Hepatocyte (in vitro differentiated cells): ENCODE measurements at regions not wholly inside any gene's neighbourhood (a gene's known extent, or its start where the extent isn't known, plus 50 kb on each side); places are given as distances from the start of the nearest gene placed in this dataset.
"Not testable (repeated sequence)": the region's sequence is repeated elsewhere in the genome, so short reads cannot be mapped to it uniquely, and the experiment has no call there.

Experiments
- DNase-seq: peaks from one replicate; pipeline ENCODE4 v3.0.0-alpha.2; 2016; ENCODE audit warnings: low spot score
- H2AFZ ChIP-seq: fragments of 200-600 bp; sonication (generic); 2 replicates; pipeline ENCODE4 v1.6.0; 2016; ENCODE audit warnings: antibody characterized with exemption, mild to moderate bottlenecking
- H3K27ac ChIP-seq: fragments of 200-600 bp; sonication (generic); 2 replicates; pipeline ENCODE4 v1.5.1; 2016; ENCODE audit warnings: mild to moderate bottlenecking
- H3K27me3 ChIP-seq: fragments of 200-600 bp; sonication (generic); 2 replicates; pipeline ENCODE4 v1.6.1; 2016
- H3K36me3 ChIP-seq: fragments of 200-600 bp; sonication (generic); replicated peaks from 2 replicates; pipeline ENCODE4 v1.5.1; 2016; ENCODE audit warnings: low read depth; ENCODE audit not compliant: insufficient read depth
- H3K4me1 ChIP-seq: fragments of 200-600 bp; sonication (generic); 2 replicates; pipeline ENCODE4 v1.5.1; 2016; ENCODE audit warnings: mild to moderate bottlenecking, moderate library complexity; ENCODE audit not compliant: insufficient read depth
- H3K4me2 ChIP-seq: fragments of 200-600 bp; sonication (generic); 2 replicates; pipeline ENCODE4 v1.6.0; 2016
- H3K4me3 ChIP-seq: fragments of 200-600 bp; sonication (generic); 2 replicates; pipeline ENCODE4 v1.5.1; 2016; ENCODE audit warnings: mild to moderate bottlenecking
- H3K79me2 ChIP-seq: fragments of 200-600 bp; sonication (generic); 2 replicates; pipeline ENCODE4 v1.6.0; 2017; ENCODE audit warnings: mild to moderate bottlenecking
- H3K9me2 ChIP-seq: fragments of 200-600 bp; sonication (generic); replicated peaks from 2 replicates; pipeline ENCODE4 v1.6.0; 2017; ENCODE audit warnings: mild to moderate bottlenecking; ENCODE audit not compliant: insufficient read depth
- H3K9me3 ChIP-seq: fragments of 200-600 bp; sonication (generic); 2 replicates; pipeline ENCODE4 v1.5.1; 2016; ENCODE audit warnings: low read depth, mild to moderate bottlenecking
- H4K20me1 ChIP-seq: fragments of 200-600 bp; sonication (generic); 2 replicates; pipeline ENCODE4 v1.6.0; 2016; ENCODE audit warnings: mild to moderate bottlenecking; ENCODE audit not compliant: insufficient read depth, poor library complexity, severe bottlenecking
- CTCF ChIP-seq: fragments of 200-600 bp; sonication (generic); IDR thresholded peaks from 2 replicates; pipeline ENCODE4 v1.5.1; 2016; ENCODE audit warnings: antibody characterized with exemption, mild to moderate bottlenecking; ENCODE audit not compliant: poor library complexity
- EZH2 ChIP-seq: fragments of 200-600 bp; sonication (generic); IDR thresholded peaks from 2 replicates; pipeline ENCODE4 v1.6.1; 2016; ENCODE audit warnings: antibody characterized with exemption, mild to moderate bottlenecking, borderline replicate concordance
- EZH2phosphoT487 ChIP-seq: fragments of 200-600 bp; sonication (generic); IDR thresholded peaks from one replicate; pipeline ENCODE4 v1.6.1; 2018; ENCODE audit warnings: antibody characterized with exemption, mild to moderate bottlenecking, low read depth, moderate library complexity; ENCODE audit not compliant: unreplicated experiment, severe bottlenecking
- WGBS: methylation state at CpG from one replicate; pipeline ENCODE4 v1.1.6; 2016; ENCODE audit warnings: low lambda C conversion rate; ENCODE audit errors: missing lambda C conversion rate; 5-methylcytosine and 5-hydroxymethylcytosine counted together

- no peaks in the 10 kb centered on the region for H3K27me3 ChIP-seq
- H3K79me2 ChIP-seq = no peaks in the 10 kb centered on the region
- H3K4me2 ChIP-seq = no peak overlapping the region
- WGBS = 66% methylated on average over 2 of the region's 2 CpGs
- H3K4me1 ChIP-seq = no peaks in the 10 kb centered on the region
- no peaks in the 10 kb centered on the region for H3K9me3 ChIP-seq
- DNase-seq = no peak
- H3K36me3 ChIP-seq = no peaks in the 10 kb centered on the region
- no peak overlapping the region for H2AFZ ChIP-seq
- H3K27ac ChIP-seq = no peak overlapping the region
- TF ChIP-seq CTCF (no peak), EZH2phosphoT487 (no peak), EZH2 (no peak)
- H4K20me1 ChIP-seq = no peaks in the 10 kb centered on the region
- H3K4me3 ChIP-seq = no peak overlapping the region
- H3K9me2 ChIP-seq = no peaks in the 10 kb centered on the region
These were observed 373.7 kb downstream of the SRGAP2C start for GRCh38 chr1:121558514-121558913.

GRCh38 chr1:121566346-121566745, 381.6 kb downstream of the SRGAP2C start:
- WGBS = 75% methylated on average over 4 of the region's 4 CpGs
- TF ChIP-seq CTCF = no peak
- H3K9me3 ChIP-seq = no peaks in the 10 kb centered on the region

GRCh38 chr1:121569428-121569827, 384.7 kb downstream of the SRGAP2C start:
- Histone ChIP-seq H4K20me1 (no peaks in the 10 kb centered on the region), H3K79me2 (no peaks in the 10 kb centered on the region), H3K9me3 (no peaks in the 10 kb centered on the region), H3K4me3 (no peak overlapping the region), H3K9me2 (no peaks in the 10 kb centered on the region), H3K36me3 (no peaks in the 10 kb centered on the region), H3K4me2 (no peak overlapping the region), H2AFZ (no peak overlapping the region), H3K27ac (no peak overlapping the region), H3K4me1 (no peaks in the 10 kb centered on the region), H3K27me3 (no peaks in the 10 kb centered on the region)
- no peak for DNase-seq
- 97% methylated on average over 1 of the region's 1 CpG for WGBS
- TF ChIP-seq EZH2 = no peak
- TF ChIP-seq CTCF = no peak
- no peak for TF ChIP-seq EZH2phosphoT487

More at GRCh38 chr1:121566346-121566745, 381.6 kb downstream of the SRGAP2C start:
- no peaks in the 10 kb centered on the region for H3K27me3 ChIP-seq
- no peak overlapping the region for H3K4me3 ChIP-seq
- H4K20me1 ChIP-seq = no peaks in the 10 kb centered on the region
- no peak overlapping the region for H3K27ac ChIP-seq
- no peaks in the 10 kb centered on the region for H3K9me2 ChIP-seq
- no peaks in the 10 kb centered on the region for H3K36me3 ChIP-seq
- no peaks in the 10 kb centered on the region for H3K4me1 ChIP-seq
- H3K4me2 ChIP-seq = no peak overlapping the region
- DNase-seq = no peak
- H3K79me2 ChIP-seq = no peaks in the 10 kb centered on the region
- H2AFZ ChIP-seq = no peak overlapping the region

GRCh38 chr1:121573881-121574504, 389.2 kb downstream of the SRGAP2C start:
- DNase-seq, H3K4me3 ChIP-seq, H3K36me3 ChIP-seq, H3K79me2 ChIP-seq, H2AFZ ChIP-seq, H3K4me1 ChIP-seq, H3K4me2 ChIP-seq, H3K9me3 ChIP-seq, H4K20me1 ChIP-seq, H3K9me2 ChIP-seq, H3K27me3 ChIP-seq, H3K27ac ChIP-seq: not testable (repeated sequence)
- WGBS = 93% methylated on average over 11 of the region's 11 CpGs

- not testable (repeated sequence) for H3K36me3 ChIP-seq, H3K4me3 ChIP-seq, H3K79me2 ChIP-seq, H3K4me2 ChIP-seq, H2AFZ ChIP-seq, H4K20me1 ChIP-seq, H3K9me2 ChIP-seq, H3K4me1 ChIP-seq, H3K27me3 ChIP-seq, H3K27ac ChIP-seq, DNase-seq, H3K9me3 ChIP-seq
- WGBS = 92% methylated on average over 11 of the region's 12 CpGs
These were observed 389.7 kb downstream of the SRGAP2C start for GRCh38 chr1:121574505-121574899.

GRCh38 chr1:121582898-121583297, 398.1 kb downstream of the SRGAP2C start:
- peaks cover 13% of the 10 kb centered on the region for H3K4me1 ChIP-seq
- H3K79me2 ChIP-seq, DNase-seq, H3K27me3 ChIP-seq, H3K9me3 ChIP-seq, H4K20me1 ChIP-seq, H3K27ac ChIP-seq, H3K4me2 ChIP-seq, H3K9me2 ChIP-seq, H3K36me3 ChIP-seq, H2AFZ ChIP-seq, H3K4me3 ChIP-seq: not testable (repeated sequence)
